ENCODE measurements at regions not wholly inside any gene's neighbourhood (a gene's known extent, or its start where the extent isn't known, plus 50 kb on each side); places are given as distances from the start of the nearest gene placed in this dataset.

- Histone ChIP-seq H3K4me3 (replicated peaks; ENCODE audit: insufficient read depth, low read length) (no peak overlapping the region), H3K27ac (replicated peaks) (no peak overlapping the region), H3K27me3 (ENCODE audit: insufficient read depth, poor library complexity, severe bottlenecking) (no peaks in the 10 kb centered on the region)
- TF ChIP-seq GABPA (IDR thresholded peaks at IDR 0.05; ENCODE audit: low read depth): no peak
- TF ChIP-seq SPI1 (IDR thresholded peaks at IDR 0.05; ENCODE audit: borderline replicate concordance, low read depth): no peak
- TF ChIP-seq REST (IDR thresholded peaks at IDR 0.05; ENCODE audit: insufficient replicate concordance, low read depth): no peak
- TF ChIP-seq POLR2AphosphoS5 (IDR thresholded peaks at IDR 0.05; ENCODE audit: low read depth): no peak
- no peak for TF ChIP-seq CTCF (IDR thresholded peaks at IDR 0.05; ENCODE audit: insufficient read depth, low read length)
- no peak for DNase-seq (ENCODE audit: low read depth in 1 of 2, low spot score in 1 of 2)
These were observed 53.1 kb upstream of the ZNF648 start for GRCh38 chr1:182114627-182115023.

GRCh38 chr1:182113879-182114626 is 52.5 kb upstream of the ZNF648 start:
- H3K27me3 ChIP-seq (ENCODE audit: insufficient read depth, poor library complexity, severe bottlenecking): no peaks in the 10 kb centered on the region
- H3K4me3 ChIP-seq (replicated peaks; ENCODE audit: insufficient read depth, low read length): no peak overlapping the region
- TF ChIP-seq POLR2AphosphoS5 (IDR thresholded peaks at IDR 0.05; ENCODE audit: low read depth): no peak
- TF ChIP-seq CTCF (IDR thresholded peaks at IDR 0.05; ENCODE audit: insufficient read depth, low read length): no peak
- TF ChIP-seq REST (IDR thresholded peaks at IDR 0.05; ENCODE audit: insufficient replicate concordance, low read depth): no peak
- TF ChIP-seq GABPA (IDR thresholded peaks at IDR 0.05; ENCODE audit: low read depth): no peak
- no peak for TF ChIP-seq SPI1 (IDR thresholded peaks at IDR 0.05; ENCODE audit: borderline replicate concordance, low read depth)
- no peak for DNase-seq (ENCODE audit: low read depth in 1 of 2, low spot score in 1 of 2)
- no peak overlapping the region for H3K27ac ChIP-seq (replicated peaks)

GRCh38 chr1:182111496-182111895 is 50.0 kb upstream of the ZNF648 start:
- no peak overlapping the region for H3K27ac ChIP-seq (replicated peaks)
- TF ChIP-seq GABPA (IDR thresholded peaks at IDR 0.05; ENCODE audit: low read depth): no peak
- no peak for TF ChIP-seq POLR2AphosphoS5 (IDR thresholded peaks at IDR 0.05; ENCODE audit: low read depth)
- TF ChIP-seq REST (IDR thresholded peaks at IDR 0.05; ENCODE audit: insufficient replicate concordance, low read depth): no peak
- no peak for TF ChIP-seq CTCF (IDR thresholded peaks at IDR 0.05; ENCODE audit: insufficient read depth, low read length)
- no peak for DNase-seq (ENCODE audit: low read depth in 1 of 2, low spot score in 1 of 2)
- no peaks in the 10 kb centered on the region for H3K27me3 ChIP-seq (ENCODE audit: insufficient read depth, poor library complexity, severe bottlenecking)
- H3K4me3 ChIP-seq (replicated peaks; ENCODE audit: insufficient read depth, low read length): no peak overlapping the region
